Kidney glomerular epithelial cell (primary cell): ENCODE measurements at regions not wholly inside any gene's neighbourhood (a gene's known extent, or its start where the extent isn't known, plus 50 kb on each side); places are given as distances from the start of the nearest gene placed in this dataset.

Source experiments
- DNase-seq: peaks from one replicate; lab custom pipeline; 2025; lab: John Stamatoyannopoulos, UW

GRCh38 chr1:34697818-34698217 is 57.0 kb upstream of the GJB5 start:
- DNase-seq = no peak

DNA sequence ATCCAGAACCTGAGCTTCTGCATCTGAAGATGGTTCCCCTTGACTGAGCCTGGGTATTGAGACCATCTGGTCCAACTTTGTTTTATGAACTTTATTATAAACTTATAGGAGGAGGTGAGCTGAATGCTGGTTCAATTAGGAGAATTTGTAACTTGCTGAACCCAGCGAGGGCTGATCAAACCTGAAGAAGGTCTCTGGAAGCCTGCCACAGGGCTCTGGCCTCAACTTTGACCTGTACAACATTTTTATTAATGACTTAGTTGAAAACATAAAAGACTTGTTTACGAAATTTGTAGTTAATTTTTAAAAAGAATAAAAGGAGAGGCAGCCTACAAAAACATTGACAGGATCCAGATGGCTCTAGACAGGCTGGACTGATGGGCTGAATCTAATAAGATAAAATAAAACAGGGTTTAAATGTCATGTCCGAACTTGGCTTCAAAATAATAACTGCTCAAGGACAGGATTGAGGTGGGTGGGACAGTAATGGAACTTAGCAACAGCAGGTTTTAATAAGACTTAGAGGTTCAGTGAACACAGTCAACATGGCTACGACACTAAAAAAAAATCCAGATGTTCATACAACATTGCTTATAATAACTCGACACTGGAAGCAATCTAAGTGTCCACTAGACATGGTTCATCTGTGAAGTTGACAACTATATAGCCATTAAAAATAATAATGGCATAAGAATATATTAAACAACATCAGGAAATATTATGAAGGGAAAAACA is 53.4 kb upstream of the GJB5 start:
- no peak for DNase-seq
